HepG2 (cell line): ENCODE measurements at regions not wholly inside any gene's neighbourhood (a gene's known extent, or its start where the extent isn't known, plus 50 kb on each side); places are given as distances from the start of the nearest gene placed in this dataset.

Experiments used
- RBFOX2 ChIP-seq: fragments of 200-400 bp; formaldehyde crosslinking; IDR thresholded peaks from 2 replicates; pipeline ENCODE4 v1.6.1; 2017; ENCODE audit warnings: low read depth, mild to moderate bottlenecking, low read length
- SETDB1 ChIP-seq: sonication (generic); formaldehyde crosslinking; IDR thresholded peaks from 2 replicates; pipeline ENCODE4 v1.5.1; 2020; ENCODE audit warnings: missing genetic modification reagents, mild to moderate bottlenecking, borderline replicate concordance
- SP2 ChIP-seq: sonication (generic); formaldehyde crosslinking; IDR thresholded peaks from 2 replicates; pipeline ENCODE4 v1.5.1; 2020; ENCODE audit warnings: mild to moderate bottlenecking, missing genetic modification reagents
- THAP9 ChIP-seq: sonication (generic); formaldehyde crosslinking; IDR thresholded peaks from 2 replicates; pipeline ENCODE4; 2020; ENCODE audit warnings: missing genetic modification reagents, mild to moderate bottlenecking, borderline replicate concordance
- ZNF639 ChIP-seq: conservative IDR thresholded peaks from 2 replicates; pipeline ENCODE4 v1.6.1; 2018; ENCODE audit warnings: missing genetic modification reagents
- ZNF83 ChIP-seq: sonication (generic); formaldehyde crosslinking; IDR thresholded peaks from 2 replicates; pipeline ENCODE4 v1.4.0; 2020; ENCODE audit warnings: missing genetic modification reagents, mild to moderate bottlenecking, borderline replicate concordance
- TF ChIP-seq, protein P1 (sequence below): sonication (generic); formaldehyde crosslinking; IDR thresholded peaks from 2 replicates; pipeline ENCODE4 v1.5.0; 2020; ENCODE audit warnings: mild to moderate bottlenecking, missing genetic modification reagents
- TF ChIP-seq, protein P2 (sequence below): IDR thresholded peaks from 2 replicates; pipeline ENCODE4 v1.6.1; 2018; ENCODE audit warnings: missing genetic modification reagents

- no peak for TF ChIP-seq ZNF639 (CRISPR knock-in tag)
- TF ChIP-seq RBFOX2: no peak
- TF ChIP-seq THAP9: no peak
- no peak for TF ChIP-seq ZNF83 (CRISPR knock-in tag)
- TF ChIP-seq, protein P1, sequence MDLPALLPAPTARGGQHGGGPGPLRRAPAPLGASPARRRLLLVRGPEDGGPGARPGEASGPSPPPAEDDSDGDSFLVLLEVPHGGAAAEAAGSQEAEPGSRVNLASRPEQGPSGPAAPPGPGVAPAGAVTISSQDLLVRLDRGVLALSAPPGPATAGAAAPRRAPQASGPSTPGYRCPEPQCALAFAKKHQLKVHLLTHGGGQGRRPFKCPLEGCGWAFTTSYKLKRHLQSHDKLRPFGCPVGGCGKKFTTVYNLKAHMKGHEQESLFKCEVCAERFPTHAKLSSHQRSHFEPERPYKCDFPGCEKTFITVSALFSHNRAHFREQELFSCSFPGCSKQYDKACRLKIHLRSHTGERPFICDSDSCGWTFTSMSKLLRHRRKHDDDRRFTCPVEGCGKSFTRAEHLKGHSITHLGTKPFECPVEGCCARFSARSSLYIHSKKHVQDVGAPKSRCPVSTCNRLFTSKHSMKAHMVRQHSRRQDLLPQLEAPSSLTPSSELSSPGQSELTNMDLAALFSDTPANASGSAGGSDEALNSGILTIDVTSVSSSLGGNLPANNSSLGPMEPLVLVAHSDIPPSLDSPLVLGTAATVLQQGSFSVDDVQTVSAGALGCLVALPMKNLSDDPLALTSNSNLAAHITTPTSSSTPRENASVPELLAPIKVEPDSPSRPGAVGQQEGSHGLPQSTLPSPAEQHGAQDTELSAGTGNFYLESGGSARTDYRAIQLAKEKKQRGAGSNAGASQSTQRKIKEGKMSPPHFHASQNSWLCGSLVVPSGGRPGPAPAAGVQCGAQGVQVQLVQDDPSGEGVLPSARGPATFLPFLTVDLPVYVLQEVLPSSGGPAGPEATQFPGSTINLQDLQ (CRISPR knock-in tag): no peak
- no peak for TF ChIP-seq SP2
- TF ChIP-seq, protein P2, sequence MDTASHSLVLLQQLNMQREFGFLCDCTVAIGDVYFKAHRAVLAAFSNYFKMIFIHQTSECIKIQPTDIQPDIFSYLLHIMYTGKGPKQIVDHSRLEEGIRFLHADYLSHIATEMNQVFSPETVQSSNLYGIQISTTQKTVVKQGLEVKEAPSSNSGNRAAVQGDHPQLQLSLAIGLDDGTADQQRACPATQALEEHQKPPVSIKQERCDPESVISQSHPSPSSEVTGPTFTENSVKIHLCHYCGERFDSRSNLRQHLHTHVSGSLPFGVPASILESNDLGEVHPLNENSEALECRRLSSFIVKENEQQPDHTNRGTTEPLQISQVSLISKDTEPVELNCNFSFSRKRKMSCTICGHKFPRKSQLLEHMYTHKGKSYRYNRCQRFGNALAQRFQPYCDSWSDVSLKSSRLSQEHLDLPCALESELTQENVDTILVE (CRISPR knock-in tag): no peak
- TF ChIP-seq SETDB1 (CRISPR knock-in tag): no peak
These were observed 270.0 kb upstream of the NAV3 start (continued) for GRCh38 chr12:77560714-77561113.
